HepG2 (cell line): ENCODE measurements at regions not wholly inside any gene's neighbourhood (a gene's known extent, or its start where the extent isn't known, plus 50 kb on each side); places are given as distances from the start of the nearest gene placed in this dataset.

Source experiments
- CBX5 ChIP-seq: sonication (generic); formaldehyde crosslinking; IDR thresholded peaks from 2 replicates; pipeline ENCODE4 v1.4.0; 2020; ENCODE audit warnings: missing genetic modification reagents, borderline replicate concordance
- CEBPG ChIP-seq: IDR thresholded peaks from 2 replicates; pipeline ENCODE4 v1.6.1; 2016
- CHD2 ChIP-seq: IDR thresholded peaks from 2 replicates; pipeline ENCODE4 v1.6.1; 2011; ENCODE audit warnings: low read depth, low read length, improper control_type of control experiment
- DZIP1 ChIP-seq: sonication (generic); formaldehyde crosslinking; IDR thresholded peaks from 2 replicates; pipeline ENCODE4 v1.5.0; 2020; ENCODE audit warnings: mild to moderate bottlenecking, missing genetic modification reagents
- GATAD2A ChIP-seq: IDR thresholded peaks from 2 replicates; pipeline ENCODE4 v1.6.1; 2016
- MED13 ChIP-seq: sonication (generic); formaldehyde crosslinking; IDR thresholded peaks from 2 replicates; pipeline ENCODE4 v1.5.0; 2020; ENCODE audit warnings: missing genetic modification reagents
- MIER3 ChIP-seq: IDR thresholded peaks from 2 replicates; pipeline ENCODE4 v1.6.1; 2016; ENCODE audit warnings: missing compliant biosample characterization, borderline replicate concordance
- NR2C2 ChIP-seq: sonication (generic); formaldehyde crosslinking; IDR thresholded peaks from 2 replicates; pipeline ENCODE4 v1.4.0; 2020; ENCODE audit warnings: missing genetic modification reagents, mild to moderate bottlenecking, moderate library complexity, borderline replicate concordance
- PAF1 ChIP-seq: IDR thresholded peaks from 2 replicates; pipeline ENCODE4 v1.6.1; 2016; ENCODE audit warnings: missing genetic modification reagents, missing compliant biosample characterization
- PHF8 ChIP-seq: sonication (generic); formaldehyde crosslinking; IDR thresholded peaks from 2 replicates; pipeline ENCODE4 v1.5.0; 2020; ENCODE audit warnings: missing genetic modification reagents
- RFX1 ChIP-seq: fragments of 450-650 bp; IDR thresholded peaks from 2 replicates; pipeline ENCODE4 v1.6.1; 2017
- SCMH1 ChIP-seq: sonication (generic); formaldehyde crosslinking; IDR thresholded peaks from 2 replicates; pipeline ENCODE4 v1.9.0; 2021; ENCODE audit warnings: missing genetic modification reagents, mild to moderate bottlenecking, borderline replicate concordance
- SMC3 ChIP-seq: IDR thresholded peaks from 2 replicates; pipeline ENCODE4 v1.6.1; 2011; ENCODE audit warnings: low read length, improper control_type of control experiment
- SRY ChIP-seq: sonication (generic); formaldehyde crosslinking; IDR thresholded peaks from 2 replicates; pipeline ENCODE4 v1.8.0; 2022; ENCODE audit warnings: mild to moderate bottlenecking, missing genetic modification reagents
- TBP ChIP-seq: sonication (generic); formaldehyde crosslinking; IDR thresholded peaks from 2 replicates; pipeline ENCODE4 v1.5.0; 2020; ENCODE audit warnings: missing genetic modification reagents
- ZBTB8A ChIP-seq: sonication (generic); formaldehyde crosslinking; IDR thresholded peaks from 2 replicates; pipeline ENCODE4 v1.4.0; 2020; ENCODE audit warnings: mild to moderate bottlenecking, low read depth, missing genetic modification reagents, borderline replicate concordance
- ZNF251 ChIP-seq: sonication (generic); formaldehyde crosslinking; IDR thresholded peaks from 2 replicates; pipeline ENCODE4 v1.9.0; 2021; ENCODE audit warnings: mild to moderate bottlenecking, missing genetic modification reagents
- ZNF317 ChIP-seq: sonication (generic); formaldehyde crosslinking; IDR thresholded peaks from 2 replicates; pipeline ENCODE4 v1.5.0; 2020; ENCODE audit warnings: mild to moderate bottlenecking, missing genetic modification reagents
- ZNF382 ChIP-seq: sonication (generic); formaldehyde crosslinking; IDR thresholded peaks from 2 replicates; pipeline ENCODE4 v1.5.0; 2020; ENCODE audit warnings: missing genetic modification reagents, mild to moderate bottlenecking, borderline replicate concordance
- ZNF790 ChIP-seq: sonication (generic); formaldehyde crosslinking; IDR thresholded peaks from 2 replicates; pipeline ENCODE4 v1.8.0; 2022; ENCODE audit warnings: missing genetic modification reagents, mild to moderate bottlenecking, borderline replicate concordance
- ZSCAN5A ChIP-seq: sonication (generic); formaldehyde crosslinking; IDR thresholded peaks from 2 replicates; pipeline ENCODE4 v1.8.0; 2022; ENCODE audit warnings: mild to moderate bottlenecking, missing genetic modification reagents, borderline replicate concordance
- TF ChIP-seq, protein P1 (sequence below): sonication (generic); formaldehyde crosslinking; IDR thresholded peaks from 2 replicates; pipeline ENCODE4 v1.4.0; 2020; ENCODE audit warnings: missing genetic modification reagents
- TF ChIP-seq, protein P2 (sequence below): sonication (generic); formaldehyde crosslinking; IDR thresholded peaks from 2 replicates; pipeline ENCODE4 v1.4.0; 2020; ENCODE audit warnings: missing genetic modification reagents

- no peak for TF ChIP-seq ZNF790 (CRISPR knock-in tag)
- TF ChIP-seq, protein P1, sequence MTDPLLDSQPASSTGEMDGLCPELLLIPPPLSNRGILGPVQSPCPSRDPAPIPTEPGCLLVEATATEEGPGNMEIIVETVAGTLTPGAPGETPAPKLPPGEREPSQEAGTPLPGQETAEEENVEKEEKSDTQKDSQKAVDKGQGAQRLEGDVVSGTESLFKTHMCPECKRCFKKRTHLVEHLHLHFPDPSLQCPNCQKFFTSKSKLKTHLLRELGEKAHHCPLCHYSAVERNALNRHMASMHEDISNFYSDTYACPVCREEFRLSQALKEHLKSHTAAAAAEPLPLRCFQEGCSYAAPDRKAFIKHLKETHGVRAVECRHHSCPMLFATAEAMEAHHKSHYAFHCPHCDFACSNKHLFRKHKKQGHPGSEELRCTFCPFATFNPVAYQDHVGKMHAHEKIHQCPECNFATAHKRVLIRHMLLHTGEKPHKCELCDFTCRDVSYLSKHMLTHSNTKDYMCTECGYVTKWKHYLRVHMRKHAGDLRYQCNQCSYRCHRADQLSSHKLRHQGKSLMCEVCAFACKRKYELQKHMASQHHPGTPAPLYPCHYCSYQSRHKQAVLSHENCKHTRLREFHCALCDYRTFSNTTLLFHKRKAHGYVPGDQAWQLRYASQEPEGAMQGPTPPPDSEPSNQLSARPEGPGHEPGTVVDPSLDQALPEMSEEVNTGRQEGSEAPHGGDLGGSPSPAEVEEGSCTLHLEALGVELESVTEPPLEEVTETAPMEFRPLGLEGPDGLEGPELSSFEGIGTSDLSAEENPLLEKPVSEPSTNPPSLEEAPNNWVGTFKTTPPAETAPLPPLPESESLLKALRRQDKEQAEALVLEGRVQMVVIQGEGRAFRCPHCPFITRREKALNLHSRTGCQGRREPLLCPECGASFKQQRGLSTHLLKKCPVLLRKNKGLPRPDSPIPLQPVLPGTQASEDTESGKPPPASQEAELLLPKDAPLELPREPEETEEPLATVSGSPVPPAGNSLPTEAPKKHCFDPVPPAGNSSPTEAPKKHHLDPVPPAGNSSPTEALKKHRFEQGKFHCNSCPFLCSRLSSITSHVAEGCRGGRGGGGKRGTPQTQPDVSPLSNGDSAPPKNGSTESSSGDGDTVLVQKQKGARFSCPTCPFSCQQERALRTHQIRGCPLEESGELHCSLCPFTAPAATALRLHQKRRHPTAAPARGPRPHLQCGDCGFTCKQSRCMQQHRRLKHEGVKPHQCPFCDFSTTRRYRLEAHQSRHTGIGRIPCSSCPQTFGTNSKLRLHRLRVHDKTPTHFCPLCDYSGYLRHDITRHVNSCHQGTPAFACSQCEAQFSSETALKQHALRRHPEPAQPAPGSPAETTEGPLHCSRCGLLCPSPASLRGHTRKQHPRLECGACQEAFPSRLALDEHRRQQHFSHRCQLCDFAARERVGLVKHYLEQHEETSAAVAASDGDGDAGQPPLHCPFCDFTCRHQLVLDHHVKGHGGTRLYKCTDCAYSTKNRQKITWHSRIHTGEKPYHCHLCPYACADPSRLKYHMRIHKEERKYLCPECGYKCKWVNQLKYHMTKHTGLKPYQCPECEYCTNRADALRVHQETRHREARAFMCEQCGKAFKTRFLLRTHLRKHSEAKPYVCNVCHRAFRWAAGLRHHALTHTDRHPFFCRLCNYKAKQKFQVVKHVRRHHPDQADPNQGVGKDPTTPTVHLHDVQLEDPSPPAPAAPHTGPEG (CRISPR knock-in tag): 0 out of 2 replicates have a peak, but pooled peaks have one; percentile 42
- no peak for TF ChIP-seq CHD2
- TF ChIP-seq, protein P2, sequence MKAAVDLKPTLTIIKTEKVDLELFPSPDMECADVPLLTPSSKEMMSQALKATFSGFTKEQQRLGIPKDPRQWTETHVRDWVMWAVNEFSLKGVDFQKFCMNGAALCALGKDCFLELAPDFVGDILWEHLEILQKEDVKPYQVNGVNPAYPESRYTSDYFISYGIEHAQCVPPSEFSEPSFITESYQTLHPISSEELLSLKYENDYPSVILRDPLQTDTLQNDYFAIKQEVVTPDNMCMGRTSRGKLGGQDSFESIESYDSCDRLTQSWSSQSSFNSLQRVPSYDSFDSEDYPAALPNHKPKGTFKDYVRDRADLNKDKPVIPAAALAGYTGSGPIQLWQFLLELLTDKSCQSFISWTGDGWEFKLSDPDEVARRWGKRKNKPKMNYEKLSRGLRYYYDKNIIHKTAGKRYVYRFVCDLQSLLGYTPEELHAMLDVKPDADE (CRISPR knock-in tag): no peak
- no peak for TF ChIP-seq PHF8 (CRISPR knock-in tag)
- TF ChIP-seq RFX1: no peak
- no peak for TF ChIP-seq MED13 (CRISPR knock-in tag)
- peak; percentile 87 for TF ChIP-seq CEBPG
- TF ChIP-seq ZBTB8A (CRISPR knock-in tag): no peak
- no peak for TF ChIP-seq ZNF317 (CRISPR knock-in tag)
- no peak for TF ChIP-seq ZSCAN5A
- no peak for TF ChIP-seq TBP
- TF ChIP-seq SMC3: peak; percentile 38; the same call in 1 of the 2 replicates
- no peak for TF ChIP-seq CBX5 (CRISPR knock-in tag)
- no peak for TF ChIP-seq SRY (CRISPR knock-in tag)
- TF ChIP-seq MIER3 (CRISPR knock-in tag): no peak
- TF ChIP-seq NR2C2 (CRISPR knock-in tag): no peak
- no peak for TF ChIP-seq ZNF382 (CRISPR knock-in tag)
- TF ChIP-seq ZNF251 (CRISPR knock-in tag): no peak
- no peak for TF ChIP-seq DZIP1
- no peak for TF ChIP-seq PAF1 (CRISPR knock-in tag)
- TF ChIP-seq GATAD2A (CRISPR knock-in tag): peak; percentile 81
- no peak for TF ChIP-seq SCMH1 (CRISPR knock-in tag)
These were observed 177.7 kb upstream of the ZC3H15 start (continued) for GRCh38 chr2:186308347-186308746.
